ENCODE measurements at regions not wholly inside any gene's neighbourhood (a gene's known extent, or its start where the extent isn't known, plus 50 kb on each side); places are given as distances from the start of the nearest gene placed in this dataset.

DNA sequence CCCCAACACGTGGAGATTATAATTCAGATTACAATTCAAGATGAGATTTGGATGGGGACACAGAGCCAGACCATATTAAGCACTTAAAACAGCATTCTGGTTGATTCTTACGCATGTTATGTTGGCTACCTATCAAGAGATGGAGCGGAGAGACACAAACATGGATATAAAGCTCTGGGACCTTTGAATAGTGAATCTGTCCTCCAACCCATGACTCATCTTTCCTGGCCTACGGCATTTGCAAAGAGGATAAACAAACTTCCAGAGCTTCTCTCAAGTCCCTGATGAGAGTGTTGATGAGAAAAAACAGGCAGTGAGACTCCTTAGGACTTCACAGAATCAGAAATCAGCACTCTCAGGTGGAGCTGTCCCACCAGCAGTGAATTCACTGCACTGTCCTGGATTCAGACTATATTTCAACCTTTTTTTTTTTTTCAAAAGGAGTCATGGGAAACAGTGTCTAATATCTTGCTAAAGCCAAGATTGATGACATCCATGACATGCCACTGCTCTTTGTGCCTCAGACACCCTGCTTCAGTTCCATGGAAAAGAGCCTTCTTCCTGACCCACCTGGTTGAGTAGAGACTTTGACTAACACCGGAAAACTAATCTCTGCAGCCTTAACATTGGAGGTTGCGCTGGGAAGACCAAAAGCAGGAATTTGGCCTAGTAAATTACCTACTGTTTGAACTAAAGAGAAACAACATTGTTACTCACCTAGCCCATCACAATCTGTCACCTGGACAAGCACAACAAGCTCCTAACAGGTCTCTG lies 62.1 kb upstream of the NPAS2 start:
- DNase-seq (ENCODE audit: low read depth in 4 of 4, low spot score in 3 of 4), result no peak

DNA sequence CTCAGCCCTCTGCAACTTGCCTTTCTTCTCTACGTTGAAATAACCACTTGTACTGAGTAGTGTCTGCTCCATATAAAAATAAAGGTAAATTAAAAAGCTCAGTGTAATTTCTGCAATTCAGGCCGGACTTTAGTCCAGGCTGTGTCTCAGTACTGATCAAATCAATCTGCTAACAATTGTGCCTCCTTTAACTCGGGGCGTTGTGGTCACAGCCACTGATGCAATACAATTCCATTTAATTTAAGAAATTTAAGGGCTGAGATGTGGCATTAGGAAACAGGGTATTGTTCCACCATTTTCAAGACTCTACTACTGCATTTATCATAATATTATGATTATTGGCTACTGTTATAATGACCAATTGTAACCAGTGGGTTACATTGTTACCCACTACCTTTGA lies 60.0 kb upstream of the NPAS2 start:
- DNase-seq (ENCODE audit: low read depth in 4 of 4, low spot score in 3 of 4), result no peak

DNA sequence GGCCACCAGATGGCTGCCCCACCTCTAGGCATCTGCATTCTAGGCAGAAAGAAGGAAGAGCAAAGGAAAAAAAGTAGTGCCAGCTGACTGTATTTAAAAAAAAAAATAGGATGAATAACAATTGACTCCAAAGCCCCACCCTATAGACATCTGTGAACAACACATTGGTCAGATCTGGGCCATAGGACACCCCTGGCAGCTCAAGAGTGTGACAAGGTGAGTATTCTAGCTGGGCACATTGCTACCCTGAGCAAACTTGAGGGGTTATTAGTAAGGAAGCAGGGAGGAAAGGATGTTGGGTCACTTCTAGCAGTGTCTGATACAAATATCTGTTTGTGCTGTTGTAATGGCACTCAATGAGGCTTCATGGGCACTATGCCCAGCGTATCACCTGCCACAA lies 58.6 kb upstream of the NPAS2 start:
- DNase-seq (ENCODE audit: low read depth in 4 of 4, low spot score in 3 of 4), result no peak

DNA sequence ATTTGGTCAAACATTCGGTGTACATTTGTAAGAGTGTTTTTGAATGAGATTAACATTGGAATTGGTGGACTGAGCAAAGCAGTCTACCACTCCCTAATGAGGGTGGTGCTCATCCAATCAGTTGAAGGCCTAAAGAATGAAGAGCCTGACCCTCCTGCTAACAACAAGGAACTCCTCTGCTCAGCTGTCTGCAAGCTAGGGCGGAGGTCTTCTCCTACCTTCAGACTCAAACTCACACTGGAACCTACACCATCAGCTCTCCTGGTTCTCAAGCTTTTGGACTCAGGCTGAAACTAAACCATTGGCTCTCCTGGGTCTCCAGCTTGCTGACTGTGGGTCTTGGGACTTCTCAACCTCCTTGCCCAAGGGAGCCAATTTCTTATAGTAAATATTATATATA lies 55.5 kb upstream of the NPAS2 start:
- DNase-seq (ENCODE audit: low read depth in 4 of 4, low spot score in 3 of 4), result no peak

DNA sequence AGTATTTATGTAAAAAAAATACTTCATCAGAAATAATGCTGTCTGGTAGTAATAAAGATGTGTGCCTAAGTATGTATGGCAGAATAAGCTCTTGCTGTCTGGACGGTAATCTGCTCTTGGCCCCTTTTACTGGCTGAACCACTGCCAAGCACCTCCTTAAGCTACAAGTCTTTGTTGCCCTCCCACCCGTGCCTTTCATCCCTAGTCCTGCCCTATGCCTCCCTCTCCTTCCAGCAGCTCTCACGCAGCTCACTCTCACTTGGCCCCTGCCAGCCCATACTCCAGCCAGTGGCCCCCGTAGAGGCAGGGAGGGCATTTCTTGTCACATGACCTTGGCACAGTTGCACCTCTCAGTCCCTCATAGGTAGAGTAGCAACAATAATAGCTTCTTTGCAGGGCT lies 54.5 kb upstream of the NPAS2 start:
- no peak for DNase-seq (ENCODE audit: low read depth in 4 of 4, low spot score in 3 of 4)

DNA sequence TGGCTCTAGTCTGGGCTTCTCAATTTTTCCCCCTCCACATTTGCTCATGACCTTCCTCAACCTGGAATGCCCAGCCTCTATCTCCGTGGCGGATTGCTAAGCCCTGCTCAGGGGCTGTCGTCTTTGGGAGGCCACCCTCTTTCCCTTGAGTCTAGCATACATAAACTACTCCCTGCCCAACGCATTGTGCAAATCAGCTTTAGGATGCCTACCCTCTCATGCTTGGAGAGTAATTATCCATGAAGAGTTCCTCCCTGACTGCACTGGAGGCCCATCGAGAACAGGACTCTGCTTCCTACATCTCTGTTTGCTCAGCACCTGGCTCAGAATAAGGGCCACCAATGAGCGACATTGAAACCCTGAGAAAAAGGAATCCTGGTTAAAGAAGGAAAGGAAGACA lies 53.7 kb upstream of the NPAS2 start:
- no peak for DNase-seq (ENCODE audit: low read depth in 4 of 4, low spot score in 3 of 4)

DNA sequence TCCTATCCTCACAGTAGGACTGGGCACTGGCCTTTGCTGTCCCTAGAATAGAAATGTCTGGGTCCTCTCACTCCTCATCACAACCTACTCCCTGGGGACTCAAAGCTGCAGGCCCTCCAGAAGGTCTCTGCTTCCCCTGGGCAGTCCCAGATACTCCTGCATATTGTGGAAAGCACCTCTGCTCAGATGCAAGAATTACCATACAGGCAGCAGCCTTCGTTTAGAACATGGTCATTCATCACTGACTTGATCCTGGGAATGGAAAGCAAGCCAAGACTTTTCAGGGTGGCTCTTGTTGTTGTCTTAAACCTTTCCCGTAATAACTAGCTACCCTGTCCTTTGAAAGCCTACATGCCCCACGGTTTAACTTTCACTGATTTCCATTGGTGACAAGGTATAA lies 53.1 kb upstream of the NPAS2 start:
- DNase-seq (ENCODE audit: low read depth in 4 of 4, low spot score in 3 of 4), result no peak

DNA sequence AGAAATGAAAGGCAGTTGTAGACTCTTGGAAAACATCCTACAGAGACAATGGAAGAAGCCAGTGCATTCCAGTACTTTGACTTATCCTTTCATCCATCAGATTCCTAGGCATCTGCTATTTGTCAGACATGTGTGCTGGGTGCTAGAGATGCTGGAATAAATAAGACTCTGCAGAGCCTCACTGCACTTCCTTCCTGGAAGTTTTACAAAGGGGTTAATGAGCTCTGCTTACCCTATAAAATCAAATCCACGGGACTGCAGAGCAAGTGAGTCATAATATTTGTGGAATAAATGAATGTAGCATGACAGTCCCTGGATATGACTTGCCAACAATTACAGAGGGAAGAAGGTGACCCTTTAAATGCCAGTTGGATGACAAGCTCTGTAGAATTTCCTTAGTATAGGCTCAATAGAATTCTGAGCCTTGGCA lies 52.7 kb upstream of the NPAS2 start:
- no peak for DNase-seq (ENCODE audit: low read depth in 4 of 4, low spot score in 3 of 4)

DNA sequence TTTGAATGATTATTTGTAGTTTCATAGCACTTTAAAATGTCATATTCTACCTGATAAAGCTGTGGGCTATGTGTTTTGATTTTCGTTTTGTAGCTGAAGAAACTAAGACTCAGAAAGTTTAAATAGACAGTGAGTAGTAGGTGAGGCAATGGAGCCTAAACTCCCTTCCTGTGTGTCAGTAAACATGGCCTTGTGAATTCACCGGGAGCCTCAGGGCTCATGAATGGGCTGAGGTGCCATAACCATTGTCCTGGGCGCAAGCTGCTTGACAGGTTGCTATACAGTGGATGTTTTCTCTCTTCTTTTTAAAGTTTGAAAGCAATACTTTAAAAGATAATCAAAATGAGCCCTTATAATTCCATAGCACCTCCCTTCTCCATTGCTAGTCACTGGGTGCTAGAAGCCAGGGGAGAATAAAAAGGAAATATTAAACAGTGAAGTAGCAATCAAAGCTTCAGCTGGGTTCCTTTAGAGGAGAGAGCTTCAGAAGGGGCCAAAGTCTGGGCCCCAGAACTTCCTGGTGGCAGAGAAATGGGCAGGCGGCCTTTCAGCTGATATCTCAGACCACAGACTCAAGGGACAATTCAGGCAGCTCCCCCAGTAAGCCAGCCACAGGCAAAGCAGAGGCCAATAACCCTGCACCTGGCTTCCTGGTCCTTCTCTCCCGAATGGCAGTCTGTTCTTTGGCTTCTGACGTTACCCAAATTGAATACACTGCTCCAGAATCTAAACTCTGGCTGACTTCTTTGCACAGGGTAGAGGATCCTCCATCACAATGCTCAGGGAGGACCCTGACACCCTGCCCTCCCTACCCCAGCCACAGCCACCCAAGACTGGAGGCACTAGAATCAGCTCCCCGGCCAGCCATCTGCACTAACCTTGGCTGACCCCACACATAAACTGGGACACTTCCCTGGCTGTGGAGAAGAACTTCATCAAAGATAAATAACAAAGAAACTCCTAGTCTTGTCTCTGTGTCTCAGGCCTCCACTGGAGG lies 51.8 kb upstream of the NPAS2 start:
- DNase-seq (ENCODE audit: low read depth in 4 of 4, low spot score in 3 of 4), result no peak
